Calu3 (cell line): ENCODE measurements at regions not wholly inside any gene's neighbourhood (a gene's known extent, or its start where the extent isn't known, plus 50 kb on each side); places are given as distances from the start of the nearest gene placed in this dataset.

Source experiments
- BruUV-seq: library from RNA; stranded (reverse); fragments of 400-500 nt; replicated peaks from 2 replicates; lab custom pipeline; 2021; lab: Mats Ljungman, UMichigan
- CTCF ChIA-PET: fragments of 300-600 bp; sonication (Branson Sonifier 250); formaldehyde crosslinking; loops from one replicate; lab custom pipeline; 2022; ENCODE audit warnings: antibody characterized with exemption; lab: Charles Lee
- DNase-seq: peaks from one replicate; pipeline ENCODE4 v3.0.0; 2022
- H3K27ac Mint-ChIP-seq: one replicate; pipeline ENCODE4 v1.8.0; 2022; ENCODE audit warnings: mixed read lengths; ENCODE audit not compliant: unreplicated experiment
- H3K27me3 Mint-ChIP-seq: one replicate; pipeline ENCODE4 v1.8.0; 2022; ENCODE audit warnings: mixed read lengths; ENCODE audit not compliant: unreplicated experiment
- H3K36me3 Mint-ChIP-seq: one replicate; pipeline ENCODE4 v1.8.0; 2022; ENCODE audit warnings: mild to moderate bottlenecking, moderate library complexity, mixed read lengths; ENCODE audit not compliant: insufficient read depth, unreplicated experiment
- H3K4me1 Mint-ChIP-seq: one replicate; pipeline ENCODE4 v1.8.0; 2022; ENCODE audit warnings: mild to moderate bottlenecking, low read depth, mixed read lengths; ENCODE audit not compliant: unreplicated experiment
- H3K4me3 Mint-ChIP-seq: one replicate; pipeline ENCODE4 v1.8.0; 2022; ENCODE audit warnings: mild to moderate bottlenecking, low read depth, moderate library complexity, mixed read lengths; ENCODE audit not compliant: unreplicated experiment
- H3K9me3 Mint-ChIP-seq: one replicate; pipeline ENCODE4 v1.8.0; 2022; ENCODE audit warnings: low read depth, mixed read lengths; ENCODE audit not compliant: unreplicated experiment
- intact Hi-C: fragments of 100-400 bp; cut with micrococcal nuclease; formaldehyde crosslinking; loops from one replicate; pipeline ENCODE4 v1.10.0; 2022; ENCODE audit not compliant: unreplicated experiment
- TF ChIP-seq, protein P1 (sequence below): fragments of 200-600 bp; IDR thresholded peaks from one replicate; pipeline ENCODE4 v1.8.0; 2022; ENCODE audit warnings: antibody characterized with exemption; ENCODE audit not compliant: unreplicated experiment

DNA sequence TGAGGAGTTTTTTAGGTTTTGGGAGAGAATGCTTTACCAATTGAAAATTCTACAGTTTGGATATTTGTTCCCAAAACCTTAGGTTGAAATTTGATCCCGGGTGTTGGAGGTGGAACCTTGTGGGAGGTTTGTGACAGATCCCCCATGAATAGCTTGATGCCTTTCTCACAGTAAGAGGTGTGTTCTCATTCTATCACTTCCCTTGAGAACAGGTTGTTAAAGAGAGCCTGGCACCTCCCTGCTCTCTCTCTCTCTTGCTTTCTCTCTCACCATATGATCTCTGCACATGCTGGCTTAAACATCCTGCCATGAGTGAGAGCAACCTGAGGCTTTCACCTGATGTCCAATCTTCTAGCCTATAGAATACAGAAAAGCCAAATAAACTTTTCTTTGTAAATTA lies 1475.5 kb upstream of the AGA start:
- Mint-ChIP-seq H3K36me3 (no peaks in the 10 kb centered on the region), H3K4me3 (no peak overlapping the region), H3K27me3 (no peaks in the 10 kb centered on the region), H3K4me1 (no peaks in the 10 kb centered on the region), H3K27ac (no peak overlapping the region), H3K9me3 (no peaks in the 10 kb centered on the region)
- DNase-seq: no peak
- CTCF ChIA-PET: no interaction called here
- TF ChIP-seq, protein P1, sequence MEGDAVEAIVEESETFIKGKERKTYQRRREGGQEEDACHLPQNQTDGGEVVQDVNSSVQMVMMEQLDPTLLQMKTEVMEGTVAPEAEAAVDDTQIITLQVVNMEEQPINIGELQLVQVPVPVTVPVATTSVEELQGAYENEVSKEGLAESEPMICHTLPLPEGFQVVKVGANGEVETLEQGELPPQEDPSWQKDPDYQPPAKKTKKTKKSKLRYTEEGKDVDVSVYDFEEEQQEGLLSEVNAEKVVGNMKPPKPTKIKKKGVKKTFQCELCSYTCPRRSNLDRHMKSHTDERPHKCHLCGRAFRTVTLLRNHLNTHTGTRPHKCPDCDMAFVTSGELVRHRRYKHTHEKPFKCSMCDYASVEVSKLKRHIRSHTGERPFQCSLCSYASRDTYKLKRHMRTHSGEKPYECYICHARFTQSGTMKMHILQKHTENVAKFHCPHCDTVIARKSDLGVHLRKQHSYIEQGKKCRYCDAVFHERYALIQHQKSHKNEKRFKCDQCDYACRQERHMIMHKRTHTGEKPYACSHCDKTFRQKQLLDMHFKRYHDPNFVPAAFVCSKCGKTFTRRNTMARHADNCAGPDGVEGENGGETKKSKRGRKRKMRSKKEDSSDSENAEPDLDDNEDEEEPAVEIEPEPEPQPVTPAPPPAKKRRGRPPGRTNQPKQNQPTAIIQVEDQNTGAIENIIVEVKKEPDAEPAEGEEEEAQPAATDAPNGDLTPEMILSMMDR: no peak
- no TSS peak for BruUV-seq
- intact Hi-C loops: no loop called here

DNA sequence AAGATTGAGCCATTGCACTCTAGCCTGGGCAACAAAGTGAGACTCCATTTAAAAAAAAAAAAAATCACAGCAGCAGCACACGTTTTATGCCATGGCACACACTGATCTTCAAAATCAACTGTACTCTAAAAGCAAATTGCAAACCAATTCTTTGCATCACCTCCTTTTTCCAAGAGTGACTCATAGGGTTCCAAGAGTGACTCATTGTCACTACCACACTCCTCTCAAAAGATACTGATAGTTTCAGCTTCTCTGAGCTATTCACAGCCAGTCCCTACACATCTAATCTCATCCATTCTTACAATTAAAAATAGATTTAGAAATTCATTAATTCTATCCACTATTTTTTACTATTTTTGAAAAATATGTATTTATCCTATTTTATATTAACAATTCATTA lies 1494.9 kb upstream of the AGA start:
- no peaks in the 10 kb centered on the region for H3K36me3 Mint-ChIP-seq
- DNase-seq: no peak
- CTCF ChIA-PET: no interaction called here

DNA sequence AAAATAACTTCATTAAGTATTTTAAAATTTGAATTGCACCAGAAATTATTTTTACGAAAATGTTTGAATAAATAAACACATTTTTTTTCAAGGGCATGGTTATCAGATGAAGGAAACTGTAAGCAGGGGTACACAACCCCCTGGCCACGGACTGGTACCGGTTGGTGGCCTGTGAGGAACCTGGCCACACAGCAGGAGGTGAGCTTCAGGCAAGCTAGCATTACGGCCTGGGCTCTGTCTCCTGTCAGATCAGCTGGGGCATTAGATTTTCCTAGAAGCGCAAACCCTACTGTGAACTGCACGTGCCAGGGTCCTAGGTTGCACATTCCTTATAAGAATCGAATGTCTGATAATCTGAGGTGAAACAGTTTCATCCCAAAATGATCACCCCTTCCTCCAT lies 1499.7 kb upstream of the AGA start:
- no peaks in the 10 kb centered on the region for H3K36me3 Mint-ChIP-seq
- no TSS peak for BruUV-seq
- no peak overlapping the region for H3K4me3 Mint-ChIP-seq
- H3K9me3 Mint-ChIP-seq: peaks cover 2% of the 10 kb centered on the region
- intact Hi-C loops: no loop called here
- CTCF ChIA-PET: no interaction called here
- TF ChIP-seq, protein P1: no peak
- peaks cover 19% of the 10 kb centered on the region for H3K4me1 Mint-ChIP-seq
- no peaks in the 10 kb centered on the region for H3K27me3 Mint-ChIP-seq
- DNase-seq: no peak
- no peak overlapping the region for H3K27ac Mint-ChIP-seq

More for the DNA sequence above, 1494.9 kb upstream of the AGA start:
- Mint-ChIP-seq H3K9me3 (no peaks in the 10 kb centered on the region), H3K4me1 (peaks cover 15% of the 10 kb centered on the region), H3K27ac (no peak overlapping the region), H3K27me3 (no peaks in the 10 kb centered on the region), H3K4me3 (no peak overlapping the region)
- no TSS peak for BruUV-seq
- intact Hi-C loops: no loop called here
- TF ChIP-seq, protein P1: no peak

DNA sequence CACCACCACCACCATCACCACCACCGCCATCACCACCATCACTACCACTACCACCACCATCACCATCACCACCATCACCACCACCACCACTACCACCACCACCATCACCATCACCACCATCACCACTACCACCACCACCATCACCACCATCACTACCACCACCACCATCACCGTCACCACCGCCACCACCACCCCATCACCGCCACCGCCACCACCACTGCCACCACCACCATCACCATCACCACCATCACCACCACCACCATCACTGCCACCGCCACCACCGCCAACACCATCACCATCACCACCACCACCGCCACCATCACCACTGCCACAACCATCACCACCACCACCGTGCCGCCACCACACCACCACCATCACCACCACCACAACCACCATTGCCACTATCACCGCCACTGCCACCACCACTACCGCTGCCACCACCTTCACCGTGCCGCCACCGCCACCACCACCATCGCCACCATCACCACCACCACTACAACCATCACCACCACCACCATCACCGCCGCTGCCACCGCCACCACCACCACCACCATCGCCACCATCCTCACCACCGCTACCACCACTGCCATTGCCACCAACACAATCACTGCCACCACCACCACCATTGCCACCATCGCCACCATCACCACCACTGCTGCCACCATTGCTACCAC lies 1511.3 kb upstream of the AGA start:
- H3K27me3 Mint-ChIP-seq: no peaks in the 10 kb centered on the region
- intact Hi-C loops: no loop called here
- peaks cover 2% of the 10 kb centered on the region for H3K9me3 Mint-ChIP-seq
- DNase-seq: no peak
- H3K4me3 Mint-ChIP-seq: no peak overlapping the region
- H3K36me3 Mint-ChIP-seq: no peaks in the 10 kb centered on the region
- TF ChIP-seq, protein P1: no peak
- H3K4me1 Mint-ChIP-seq: no peaks in the 10 kb centered on the region
- H3K27ac Mint-ChIP-seq: no peak overlapping the region
- CTCF ChIA-PET: no interaction called here
- BruUV-seq: no TSS peak
